Testis (tissue), 2 donors: ENCODE measurements at regions not wholly inside any gene's neighbourhood (a gene's known extent, or its start where the extent isn't known, plus 50 kb on each side); places are given as distances from the start of the nearest gene placed in this dataset.
"Not testable (repeated sequence)": the region's sequence is repeated elsewhere in the genome, so short reads cannot be mapped to it uniquely, and the experiment has no call there.

Experiments used
- POLR2A ChIP-seq: fragments of 450-650 bp; IDR thresholded peaks from one replicate; pipeline ENCODE4 v1.6.1; 2017; ENCODE audit warnings: antibody characterized with exemption, mild to moderate bottlenecking, moderate library complexity
- TF ChIP-seq, protein P1 (sequence below), 3 experiments: fragments of 450-650 bp in 2 of 3; fragments of 200-600 bp in 1 of 3; sonication (generic) in 1 of 3; IDR thresholded peaks; one replicate each; pipeline ENCODE4 v1.5.1; 2016 to 2019; ENCODE audit warnings: antibody characterized with exemption in 3 of 3, mild to moderate bottlenecking in 2 of 3, moderate library complexity in 1 of 3

DNA sequence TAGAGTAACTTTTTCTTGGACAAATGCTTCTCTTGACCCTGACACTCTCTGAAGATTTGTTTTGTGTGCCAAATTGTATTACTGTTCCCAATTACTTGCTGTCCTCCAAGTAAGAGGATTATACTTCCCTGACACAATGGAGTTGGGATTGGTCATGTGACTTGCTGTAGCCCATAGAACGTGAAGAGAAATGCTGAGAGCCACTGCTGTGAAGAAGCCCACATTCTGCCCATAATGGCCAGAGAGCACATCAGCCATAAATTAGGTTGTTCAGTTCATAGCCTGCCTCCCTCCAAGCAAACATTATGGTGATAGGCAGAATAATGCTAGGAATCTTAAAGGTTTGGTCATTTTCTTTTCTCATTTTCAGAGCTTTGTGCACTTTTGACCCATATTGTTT, 198.9 kb downstream of the SPATA31A1 start:
- TF ChIP-seq, protein P1, sequence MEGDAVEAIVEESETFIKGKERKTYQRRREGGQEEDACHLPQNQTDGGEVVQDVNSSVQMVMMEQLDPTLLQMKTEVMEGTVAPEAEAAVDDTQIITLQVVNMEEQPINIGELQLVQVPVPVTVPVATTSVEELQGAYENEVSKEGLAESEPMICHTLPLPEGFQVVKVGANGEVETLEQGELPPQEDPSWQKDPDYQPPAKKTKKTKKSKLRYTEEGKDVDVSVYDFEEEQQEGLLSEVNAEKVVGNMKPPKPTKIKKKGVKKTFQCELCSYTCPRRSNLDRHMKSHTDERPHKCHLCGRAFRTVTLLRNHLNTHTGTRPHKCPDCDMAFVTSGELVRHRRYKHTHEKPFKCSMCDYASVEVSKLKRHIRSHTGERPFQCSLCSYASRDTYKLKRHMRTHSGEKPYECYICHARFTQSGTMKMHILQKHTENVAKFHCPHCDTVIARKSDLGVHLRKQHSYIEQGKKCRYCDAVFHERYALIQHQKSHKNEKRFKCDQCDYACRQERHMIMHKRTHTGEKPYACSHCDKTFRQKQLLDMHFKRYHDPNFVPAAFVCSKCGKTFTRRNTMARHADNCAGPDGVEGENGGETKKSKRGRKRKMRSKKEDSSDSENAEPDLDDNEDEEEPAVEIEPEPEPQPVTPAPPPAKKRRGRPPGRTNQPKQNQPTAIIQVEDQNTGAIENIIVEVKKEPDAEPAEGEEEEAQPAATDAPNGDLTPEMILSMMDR (IDR thresholded peaks at IDR 0.05) = not testable (repeated sequence)
- TF ChIP-seq POLR2A = not testable (repeated sequence)
